HCT116 (cell line): ENCODE measurements at regions not wholly inside any gene's neighbourhood (a gene's known extent, or its start where the extent isn't known, plus 50 kb on each side); places are given as distances from the start of the nearest gene placed in this dataset.

Experiments
- ATAC-seq: fragments of 200-7000 bp; cut with Tn5 transposase; 2 replicates; pipeline ENCODE4 v1.9.1; 2020; ENCODE audit warnings: mild to moderate bottlenecking, moderate library complexity
- BruUV-seq: library from RNA; stranded (reverse); fragments of 400-500 nt; replicated peaks from 2 replicates; lab custom pipeline; 2021; lab: Mats Ljungman, UMichigan
- CTCF ChIA-PET: fragments of 300-600 bp; sonication (Branson Sonifier 250); formaldehyde crosslinking; loops from one replicate; lab custom pipeline; 2021; ENCODE audit warnings: antibody characterized with exemption; lab: Charles Lee
- POLR2A ChIA-PET: fragments of 300-600, 350-600 bp; sonication (Branson Sonifier 250); formaldehyde crosslinking; loops from one replicate; lab custom pipeline; 2021; ENCODE audit warnings: antibody characterized with exemption; lab: Charles Lee
- RAD21 ChIA-PET, 2 experiments: fragments of 300-600 bp; sonication (Branson Sonifier 250); formaldehyde crosslinking; loops; one replicate each; lab custom pipeline; 2023; ENCODE audit warnings: low total read pairs in 2 of 2; ENCODE audit not compliant: uncharacterized antibody in 2 of 2, unreplicated experiment in 2 of 2, low non-redundant PET in 1 of 2; lab: Charles Lee
- DNase-seq: peaks from one replicate; pipeline ENCODE4 v3.0.0-alpha.2; 2010; ENCODE audit warnings: low read depth, low spot score
- H2AFZ ChIP-seq: fragments of 200-600 bp; shearing (Covaris generic), sonication (generic); 2 replicates; pipeline ENCODE4 v1.6.1; 2017; ENCODE audit warnings: low read depth, mixed run types, mixed read lengths, antibody characterized with exemption, low read length; ENCODE audit not compliant: poor library complexity, severe bottlenecking
- H3K27ac ChIP-seq: 2 replicates; pipeline ENCODE4 v1.5.1; 2012; ENCODE audit warnings: low read depth, low read length
- H3K27me3 ChIP-seq: fragments of 200-600 bp; sonication (generic); 2 replicates; pipeline ENCODE4 v1.6.1; 2016; ENCODE audit warnings: mixed run types, low read length, mixed read lengths; ENCODE audit not compliant: insufficient read depth
- H3K36me3 ChIP-seq, 2 experiments: fragments of 200-500 bp in 1 of 2; fragments of 200-600 bp in 1 of 2; sonication (Bioruptor generic) in 1 of 2; sonication (generic) in 1 of 2; 2 replicates each; pipeline versions ENCODE4 v1.5.1 to v1.6.1; 2014 to 2016; ENCODE audit warnings: low read length in 2 of 2, inconsistent platforms in 1 of 2, mixed read lengths in 1 of 2, mixed run types in 1 of 2; ENCODE audit not compliant: insufficient read depth in 2 of 2, control insufficient read depth in 1 of 2
- H3K4me1 ChIP-seq, 2 experiments: fragments of 200-600 bp in 1 of 2; sonication (generic) in 1 of 2; 2 replicates each; pipeline versions ENCODE4 v1.5.1 to v1.6.1; 2012 to 2017; ENCODE audit warnings: low read length in 2 of 2, inconsistent platforms in 1 of 2, mild to moderate bottlenecking in 1 of 2, mixed read lengths in 1 of 2, mixed run types in 1 of 2, moderate library complexity in 1 of 2; ENCODE audit not compliant: insufficient read depth in 2 of 2, control insufficient read depth in 1 of 2
- H3K4me2 ChIP-seq: fragments of 200-600 bp; sonication (generic); 2 replicates; pipeline ENCODE4 v1.6.1; 2017; ENCODE audit warnings: mixed run types, low read length, mixed read lengths
- H3K4me3 ChIP-seq, 2 experiments: fragments of 200-600 bp in 1 of 2; sonication (generic) in 1 of 2; replicated peaks in 1 of 2; 2 replicates each; pipeline ENCODE4 v1.5.1; 2011 to 2016; ENCODE audit warnings: low read length in 2 of 2, control low read depth in 1 of 2, low read depth in 1 of 2, mild to moderate bottlenecking in 1 of 2, mixed read lengths in 1 of 2, mixed run types in 1 of 2
- H3K79me2 ChIP-seq: fragments of 200-600 bp; sonication (generic); 2 replicates; pipeline ENCODE4 v1.6.1; 2017; ENCODE audit warnings: mild to moderate bottlenecking, mixed run types, low read length, moderate library complexity, mixed read lengths; ENCODE audit not compliant: insufficient read depth
- H3K9ac ChIP-seq: fragments of 200-600 bp; sonication (generic); 2 replicates; pipeline ENCODE4 v1.6.1; 2016; ENCODE audit warnings: low read length, mixed read lengths
- H3K9me2 ChIP-seq: fragments of 200-600 bp; sonication (generic), shearing (Covaris generic); 2 replicates; pipeline ENCODE4 v1.6.1; 2017; ENCODE audit warnings: mixed run types, mild to moderate bottlenecking, moderate library complexity; ENCODE audit not compliant: insufficient read depth
- H3K9me3 ChIP-seq, 2 experiments: fragments of 200-500 bp in 1 of 2; fragments of 200-600 bp in 1 of 2; sonication (Bioruptor generic) in 1 of 2; sonication (generic) in 1 of 2; 2 replicates each; pipeline ENCODE4 v1.6.1; 2014 to 2017; ENCODE audit warnings: low read length in 2 of 2, mixed read lengths in 2 of 2, inconsistent platforms in 1 of 2, low read depth in 1 of 2, mild to moderate bottlenecking in 1 of 2, mixed run types in 1 of 2, moderate library complexity in 1 of 2; ENCODE audit not compliant: control insufficient read depth in 1 of 2, insufficient read depth in 1 of 2
- H4K20me1 ChIP-seq: fragments of 200-600 bp; sonication (generic), shearing (Covaris generic); 2 replicates; pipeline ENCODE4 v1.6.1; 2017; ENCODE audit warnings: mixed run types, mild to moderate bottlenecking, moderate library complexity; ENCODE audit not compliant: insufficient read depth
- CBX3 ChIP-seq: IDR thresholded peaks from 2 replicates; pipeline ENCODE4 v1.6.1; 2012; ENCODE audit warnings: low read depth
- EGR1 ChIP-seq: IDR thresholded peaks from 2 replicates; pipeline ENCODE4 v1.6.1; 2012; ENCODE audit warnings: low read depth
- ELF1 ChIP-seq: IDR thresholded peaks from 2 replicates; pipeline ENCODE4 v1.6.1; 2012; ENCODE audit warnings: low read depth, borderline replicate concordance
- EZH2phosphoT487 ChIP-seq: fragments of 200-600 bp; IDR thresholded peaks from 2 replicates; pipeline ENCODE4 v1.6.1; 2018; ENCODE audit warnings: antibody characterized with exemption, borderline replicate concordance
- FOSL1 ChIP-seq: IDR thresholded peaks from 2 replicates; pipeline ENCODE4 v1.6.1; 2012; ENCODE audit warnings: low read depth
- JUND ChIP-seq: IDR thresholded peaks from 2 replicates; pipeline ENCODE4 v1.6.1; 2012
- POLR2A ChIP-seq: IDR thresholded peaks from 2 replicates; pipeline ENCODE4 v1.7.0; 2011; ENCODE audit warnings: borderline replicate concordance; ENCODE audit not compliant: insufficient read depth, insufficient read length; ENCODE audit errors: extremely low read depth
- POLR2AphosphoS5 ChIP-seq: IDR thresholded peaks from 2 replicates; pipeline ENCODE4 v1.6.1; 2011; ENCODE audit warnings: mild to moderate bottlenecking, low read depth, low read length, moderate library complexity
- RAD21 ChIP-seq: IDR thresholded peaks from 2 replicates; pipeline ENCODE4 v1.6.1; 2012; ENCODE audit warnings: low read depth, mild to moderate bottlenecking
- SIN3A ChIP-seq: IDR thresholded peaks from 2 replicates; pipeline ENCODE4 v1.6.1; 2012; ENCODE audit warnings: low read depth
- SP1 ChIP-seq: IDR thresholded peaks from 2 replicates; pipeline ENCODE4 v1.6.1; 2012; ENCODE audit warnings: low read depth
- ZFX ChIP-seq: fragments of 450-650 bp; IDR thresholded peaks from 2 replicates; pipeline ENCODE4 v1.6.1; 2017
- ZNF274 ChIP-seq: fragments of 200-500 bp; sonication (Bioruptor generic); IDR thresholded peaks from 2 replicates; pipeline ENCODE4 v1.6.1; 2014; ENCODE audit warnings: mild to moderate bottlenecking, low read depth, low read length, inconsistent platforms
- intact Hi-C: fragments of 100-400 bp; cut with micrococcal nuclease; formaldehyde crosslinking; loops from 2 replicates; pipeline ENCODE4 v1.10.0; 2022
- TF ChIP-seq, protein P1 (sequence below): IDR thresholded peaks from 2 replicates; pipeline ENCODE4 v1.6.1; 2012
- TF ChIP-seq, protein P2 (sequence below): IDR thresholded peaks from 2 replicates; pipeline ENCODE4 v1.6.1; 2012; ENCODE audit warnings: low read depth
- TF ChIP-seq, protein P3 (sequence below): IDR thresholded peaks from 2 replicates; pipeline ENCODE4 v1.6.1; 2012

DNA sequence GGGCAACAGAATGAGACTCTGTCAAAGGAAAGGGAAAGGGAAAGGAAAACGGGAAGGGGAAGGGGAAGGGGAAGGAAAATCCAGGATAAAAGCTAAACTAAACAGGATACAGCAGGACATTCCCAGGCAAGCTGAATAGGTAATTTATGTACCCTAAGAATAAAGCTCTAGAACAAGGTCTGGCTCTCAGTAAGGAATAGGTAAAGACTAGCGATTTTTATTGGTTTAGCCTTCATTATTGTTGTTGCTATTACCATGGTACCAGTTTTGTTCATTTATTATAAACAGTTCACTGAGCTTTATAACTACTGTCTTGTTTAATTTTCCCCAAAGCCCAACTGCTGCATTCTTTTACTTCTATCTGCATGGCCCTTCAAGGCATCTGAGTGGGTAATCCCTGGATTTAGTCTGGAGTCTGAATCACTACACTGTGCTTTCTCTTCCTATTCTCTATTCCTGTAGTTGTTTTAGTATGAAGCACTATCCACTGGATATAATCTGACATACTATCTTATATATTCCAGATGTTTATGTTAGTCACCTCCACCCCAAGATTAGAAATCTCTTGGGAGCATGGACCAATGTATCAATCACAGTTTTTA is 127.1 kb upstream of the TANK start:
- no peaks in the 10 kb centered on the region for H4K20me1 ChIP-seq
- no peak overlapping the region for H3K4me2 ChIP-seq
- RAD21 ChIA-PET: no interaction called here
- no peak overlapping the region for H3K27ac ChIP-seq
- CTCF ChIA-PET: interaction anchor here (1.6 kb wide), 1 partner anchor 31 kb away, joined by 4 read pairs; no protein-coding TSS in a partner anchor
- no peaks in the 10 kb centered on the region for H3K4me1 ChIP-seq
- ATAC-seq (no peak), DNase-seq (no peak)
- no peak overlapping the region for H3K9ac ChIP-seq
- H3K79me2 ChIP-seq: no peaks in the 10 kb centered on the region
- POLR2A ChIA-PET: no interaction called here
- no peak for TF ChIP-seq RAD21
- TF ChIP-seq POLR2A: no peak
- TF ChIP-seq ZFX: no peak
- no peak for TF ChIP-seq ELF1
- no peak for TF ChIP-seq FOSL1
- TF ChIP-seq, protein P1, sequence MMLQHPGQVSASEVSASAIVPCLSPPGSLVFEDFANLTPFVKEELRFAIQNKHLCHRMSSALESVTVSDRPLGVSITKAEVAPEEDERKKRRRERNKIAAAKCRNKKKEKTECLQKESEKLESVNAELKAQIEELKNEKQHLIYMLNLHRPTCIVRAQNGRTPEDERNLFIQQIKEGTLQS: no peak
- no peak for TF ChIP-seq SP1
- TF ChIP-seq EZH2phosphoT487: no peak
- TF ChIP-seq, protein P2, sequence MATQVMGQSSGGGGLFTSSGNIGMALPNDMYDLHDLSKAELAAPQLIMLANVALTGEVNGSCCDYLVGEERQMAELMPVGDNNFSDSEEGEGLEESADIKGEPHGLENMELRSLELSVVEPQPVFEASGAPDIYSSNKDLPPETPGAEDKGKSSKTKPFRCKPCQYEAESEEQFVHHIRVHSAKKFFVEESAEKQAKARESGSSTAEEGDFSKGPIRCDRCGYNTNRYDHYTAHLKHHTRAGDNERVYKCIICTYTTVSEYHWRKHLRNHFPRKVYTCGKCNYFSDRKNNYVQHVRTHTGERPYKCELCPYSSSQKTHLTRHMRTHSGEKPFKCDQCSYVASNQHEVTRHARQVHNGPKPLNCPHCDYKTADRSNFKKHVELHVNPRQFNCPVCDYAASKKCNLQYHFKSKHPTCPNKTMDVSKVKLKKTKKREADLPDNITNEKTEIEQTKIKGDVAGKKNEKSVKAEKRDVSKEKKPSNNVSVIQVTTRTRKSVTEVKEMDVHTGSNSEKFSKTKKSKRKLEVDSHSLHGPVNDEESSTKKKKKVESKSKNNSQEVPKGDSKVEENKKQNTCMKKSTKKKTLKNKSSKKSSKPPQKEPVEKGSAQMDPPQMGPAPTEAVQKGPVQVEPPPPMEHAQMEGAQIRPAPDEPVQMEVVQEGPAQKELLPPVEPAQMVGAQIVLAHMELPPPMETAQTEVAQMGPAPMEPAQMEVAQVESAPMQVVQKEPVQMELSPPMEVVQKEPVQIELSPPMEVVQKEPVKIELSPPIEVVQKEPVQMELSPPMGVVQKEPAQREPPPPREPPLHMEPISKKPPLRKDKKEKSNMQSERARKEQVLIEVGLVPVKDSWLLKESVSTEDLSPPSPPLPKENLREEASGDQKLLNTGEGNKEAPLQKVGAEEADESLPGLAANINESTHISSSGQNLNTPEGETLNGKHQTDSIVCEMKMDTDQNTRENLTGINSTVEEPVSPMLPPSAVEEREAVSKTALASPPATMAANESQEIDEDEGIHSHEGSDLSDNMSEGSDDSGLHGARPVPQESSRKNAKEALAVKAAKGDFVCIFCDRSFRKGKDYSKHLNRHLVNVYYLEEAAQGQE: no peak
- TF ChIP-seq ZNF274: no peak
- no peak for TF ChIP-seq CBX3
- no peak for TF ChIP-seq EGR1
- no peak for TF ChIP-seq POLR2AphosphoS5
- TF ChIP-seq, protein P3, sequence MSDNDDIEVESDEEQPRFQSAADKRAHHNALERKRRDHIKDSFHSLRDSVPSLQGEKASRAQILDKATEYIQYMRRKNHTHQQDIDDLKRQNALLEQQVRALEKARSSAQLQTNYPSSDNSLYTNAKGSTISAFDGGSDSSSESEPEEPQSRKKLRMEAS: no peak
- TF ChIP-seq JUND: no peak
- no peak for TF ChIP-seq SIN3A
- no peaks in the 10 kb centered on the region for H3K27me3 ChIP-seq
- no peak overlapping the region for H3K4me3 ChIP-seq
- no TSS peak for BruUV-seq
- H3K9me2 ChIP-seq: no peaks in the 10 kb centered on the region
- H2AFZ ChIP-seq: no peak overlapping the region
- H3K36me3 ChIP-seq: no peaks in the 10 kb centered on the region
- H3K9me3 ChIP-seq: no peaks in the 10 kb centered on the region
- intact Hi-C loops: no loop called here
